DMS153 treated with DMSO at 0.1 percent for 48 hours (cell line): ENCODE measurements at regions not wholly inside any gene's neighbourhood (a gene's known extent, or its start where the extent isn't known, plus 50 kb on each side); places are given as distances from the start of the nearest gene placed in this dataset.
A peak's percentile ranks its signal among the peaks of the same experiment; 100 is the strongest.
"Not testable (repeated sequence)": the region's sequence is repeated elsewhere in the genome, so short reads cannot be mapped to it uniquely, and the experiment has no call there.

Source experiments
- DNase-seq: peaks from one replicate; lab custom pipeline; 2025; ENCODE audit not compliant: unreplicated experiment; lab: John Stamatoyannopoulos, UW

- not testable (repeated sequence) for DNase-seq
Measured at GRCh38 chr6:44017307-44017706, 109.9 kb downstream of the MRPL14 start.

GRCh38 chr6:44016131-44016870 is 111.0 kb downstream of the MRPL14 start:
- no peak for DNase-seq

GRCh38 chr6:44012078-44012493 is 115.2 kb downstream of the MRPL14 start:
- DNase-seq = no peak

- DNase-seq = no peak
Measured at GRCh38 chr6:44011350-44011920, 115.8 kb downstream of the MRPL14 start.

GRCh38 chr6:44010411-44011349 is 116.6 kb downstream of the MRPL14 start:
- DNase-seq = no peak

GRCh38 chr6:44009425-44010321 is 117.6 kb downstream of the MRPL14 start:
- no peak for DNase-seq

- DNase-seq = no peak
Measured at GRCh38 chr6:44008821-44009370, 118.4 kb downstream of the MRPL14 start.

- DNase-seq = no peak
Measured at GRCh38 chr6:44007818-44008621, 119.2 kb downstream of the MRPL14 start.

- no peak for DNase-seq
Measured at GRCh38 chr6:44006872-44007303, 120.4 kb downstream of the MRPL14 start.

GRCh38 chr6:44006123-44006871 is 121.0 kb downstream of the MRPL14 start:
- no peak for DNase-seq

GRCh38 chr6:44005507-44005903 is 121.7 kb downstream of the MRPL14 start:
- DNase-seq = no peak

- no peak for DNase-seq
Measured at GRCh38 chr6:44004625-44005506, 122.4 kb downstream of the MRPL14 start.

- DNase-seq = no peak
Measured at GRCh38 chr6:44004136-44004535, 123.1 kb downstream of the MRPL14 start.

- no peak for DNase-seq
Measured at GRCh38 chr6:44003345-44004061, 123.7 kb downstream of the MRPL14 start.

- peak; percentile 23 for DNase-seq
Measured at GRCh38 chr6:44002593-44003344, 124.5 kb downstream of the MRPL14 start.

GRCh38 chr6:44002067-44002592 is 125.1 kb downstream of the MRPL14 start:
- DNase-seq = no peak
